Esophagus muscularis mucosa (tissue), 4 donors: ENCODE measurements at regions not wholly inside any gene's neighbourhood (a gene's known extent, or its start where the extent isn't known, plus 50 kb on each side); places are given as distances from the start of the nearest gene placed in this dataset.
A peak's percentile ranks its signal among the peaks of the same experiment; 100 is the strongest.

Source experiments
- DNase-seq: peaks from one replicate; pipeline ENCODE4 v3.0.0-alpha.2; 2017; ENCODE audit errors: extremely low spot score
- H3K27ac ChIP-seq, 4 donors: fragments of 200-600 bp; sonication (generic); replicated peaks in 1 of 4; 1 replicate in 3 of 4; 2 replicates in 1 of 4; pipeline ENCODE4 v1.5.1; 2016 to 2019; ENCODE audit warnings: mild to moderate bottlenecking in 1 of 4
- H3K27me3 ChIP-seq, 4 donors: fragments of 200-600 bp; sonication (generic); one replicate each; pipeline versions ENCODE4 v1.5.1 to v1.6.0; 2016 to 2019
- H3K36me3 ChIP-seq, 4 donors: fragments of 200-600 bp; sonication (generic); one replicate each; pipeline ENCODE4 v1.5.1; 2016 to 2019
- H3K4me1 ChIP-seq, 4 donors: fragments of 200-600 bp; sonication (generic); one replicate each; pipeline ENCODE4 v1.5.1; 2016 to 2019
- H3K4me3 ChIP-seq, 4 donors: fragments of 200-600 bp; sonication (generic); 1 replicate in 2 of 4; 2 replicates in 2 of 4; pipeline ENCODE4 v1.5.1; 2016 to 2019; ENCODE audit warnings: mild to moderate bottlenecking in 4 of 4, moderate library complexity in 1 of 4
- H3K9me3 ChIP-seq, 4 donors: fragments of 200-600 bp; sonication (generic); 1 replicate in 3 of 4; 2 replicates in 1 of 4; pipeline ENCODE4 v1.5.1; 2016 to 2019
- CTCF ChIP-seq, 3 experiments: fragments of 200-600 bp in 2 of 3; fragments of 450-650 bp in 1 of 3; sonication (generic) in 2 of 3; IDR thresholded peaks; one replicate each; pipeline ENCODE4 v1.5.1; 2017 to 2019; ENCODE audit warnings: antibody characterized with exemption in 3 of 3, mild to moderate bottlenecking in 2 of 3, moderate library complexity in 1 of 3
- EP300 ChIP-seq: sonication (generic); formaldehyde crosslinking; IDR thresholded peaks from one replicate; pipeline ENCODE4 v1.6.1; 2017; ENCODE audit warnings: antibody characterized with exemption
- POLR2A ChIP-seq: fragments of 450-650 bp; IDR thresholded peaks from one replicate; pipeline ENCODE4 v1.6.1; 2017; ENCODE audit warnings: antibody characterized with exemption, moderate library complexity, mild to moderate bottlenecking, low read depth
- POLR2AphosphoS5 ChIP-seq, 2 donors: sonication (generic); formaldehyde crosslinking; IDR thresholded peaks; one replicate each; pipeline ENCODE4 v1.6.1; 2017; ENCODE audit warnings: antibody characterized with exemption in 2 of 2
- WGBS: methylation state at CpG from one replicate; pipeline ENCODE4 v1.1.5; 2018; 5-methylcytosine and 5-hydroxymethylcytosine counted together
- intact Hi-C: fragments of 100-400 bp; cut with DNase I; formaldehyde crosslinking; loops from one replicate; pipeline ENCODE4 v1.15.1; 2023

- TF ChIP-seq EP300 (no peak), POLR2AphosphoS5 (IDR thresholded peaks at IDR 0.05) (no peak), POLR2A (no peak), CTCF (IDR thresholded peaks at IDR 0.05) (no peak)
- WGBS: 84% methylated on average over 5 of the region's 5 CpGs
- intact Hi-C loops: no loop called here
Measured at GRCh38 chr2:18842836-18843235, 253.5 kb upstream of the NT5C1B start.

GRCh38 chr2:18841248-18842150 is 252.1 kb upstream of the NT5C1B start:
- intact Hi-C loops: no loop called here
- WGBS: 90% methylated on average over 4 of the region's 4 CpGs
- TF ChIP-seq POLR2AphosphoS5 (IDR thresholded peaks at IDR 0.05) (no peak), EP300 (no peak), CTCF (IDR thresholded peaks at IDR 0.05) (no peak), POLR2A (no peak)

More at GRCh38 chr2:18842836-18843235, 253.5 kb upstream of the NT5C1B start:
- DNase-seq: peak; percentile 60
- Histone ChIP-seq H3K36me3 (no peaks in the 10 kb centered on the region), H3K9me3 (no peaks in the 10 kb centered on the region), H3K27me3 (no peaks in the 10 kb centered on the region), H3K27ac (no peak overlapping the region), H3K4me3 (no peak overlapping the region), H3K4me1 (peaks cover 8 to 29% (median 15%) of the 10 kb centered on the region in 4 donors)

DNA sequence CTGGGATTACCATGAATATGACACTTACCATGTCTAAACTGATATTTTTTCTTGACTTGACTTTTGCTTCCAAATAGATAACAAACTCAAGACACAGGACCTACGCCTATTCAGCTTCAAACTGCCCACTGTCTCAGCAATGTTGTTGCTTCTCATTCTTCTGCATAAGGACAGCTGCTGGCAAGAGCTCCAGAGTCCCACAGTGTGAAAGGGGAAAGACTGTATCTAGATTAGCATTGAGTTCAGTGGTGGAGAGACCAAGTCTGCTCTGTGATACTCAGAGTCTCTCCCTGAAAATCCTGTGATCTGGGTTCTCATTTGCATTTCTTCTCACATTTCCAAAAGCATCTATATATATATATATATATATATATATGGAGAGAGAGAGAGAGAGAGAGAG is 247.9 kb upstream of the NT5C1B start:
- Histone ChIP-seq H3K4me1 (peaks cover 0 to 25% (median 21%) of the 10 kb centered on the region in 4 donors), H3K4me3 (no peak overlapping the region), H3K36me3 (no peaks in the 10 kb centered on the region), H3K27me3 (no peaks in the 10 kb centered on the region), H3K9me3 (no peaks in the 10 kb centered on the region), H3K27ac (no peak overlapping the region)
- WGBS: 83% methylated on average over 1 of the region's 1 CpG
- no peak for DNase-seq
- intact Hi-C loops: no loop called here
- TF ChIP-seq POLR2A (no peak), CTCF (IDR thresholded peaks at IDR 0.05) (no peak), POLR2AphosphoS5 (IDR thresholded peaks at IDR 0.05) (no peak), EP300 (no peak)

More at GRCh38 chr2:18841248-18842150, 252.1 kb upstream of the NT5C1B start:
- Histone ChIP-seq H3K9me3 (no peaks in the 10 kb centered on the region), H3K27ac (no peak overlapping the region), H3K36me3 (no peaks in the 10 kb centered on the region), H3K4me3 (no peak overlapping the region), H3K4me1 (peaks cover 5 to 22% (median 11%) of the 10 kb centered on the region in 4 donors), H3K27me3 (no peaks in the 10 kb centered on the region)
- peak; percentile 57 for DNase-seq

GRCh38 chr2:18836436-18836835 is 247.1 kb upstream of the NT5C1B start:
- TF ChIP-seq CTCF (IDR thresholded peaks at IDR 0.05) (no peak), POLR2A (no peak), POLR2AphosphoS5 (IDR thresholded peaks at IDR 0.05) (no peak), EP300 (no peak)
- Histone ChIP-seq H3K9me3 (no peaks in the 10 kb centered on the region), H3K4me3 (no peak overlapping the region), H3K4me1 (peaks cover 3 to 32% (median 29%) of the 10 kb centered on the region in 4 donors), H3K27ac (no peak overlapping the region), H3K27me3 (no peaks in the 10 kb centered on the region), H3K36me3 (no peaks in the 10 kb centered on the region)
- whole genome bisulfite sequencing: 84% methylated on average over 4 of the region's 4 CpGs
- intact Hi-C loops: no loop called here
- DNase-seq: no peak
